NCI-H526 treated with DMSO at 0.1 percent for 48 hours (cell line): ENCODE measurements at regions not wholly inside any gene's neighbourhood (a gene's known extent, or its start where the extent isn't known, plus 50 kb on each side); places are given as distances from the start of the nearest gene placed in this dataset.

ENCODE experiments used
- DNase-seq: peaks from one replicate; lab custom pipeline; 2025; lab: John Stamatoyannopoulos, UW

GRCh38 chr2:238582159-238582558, 155.4 kb downstream of the ASB1 start:
- no peak for DNase-seq

GRCh38 chr2:238584617-238585016, 157.9 kb downstream of the ASB1 start:
- DNase-seq: no peak

DNA sequence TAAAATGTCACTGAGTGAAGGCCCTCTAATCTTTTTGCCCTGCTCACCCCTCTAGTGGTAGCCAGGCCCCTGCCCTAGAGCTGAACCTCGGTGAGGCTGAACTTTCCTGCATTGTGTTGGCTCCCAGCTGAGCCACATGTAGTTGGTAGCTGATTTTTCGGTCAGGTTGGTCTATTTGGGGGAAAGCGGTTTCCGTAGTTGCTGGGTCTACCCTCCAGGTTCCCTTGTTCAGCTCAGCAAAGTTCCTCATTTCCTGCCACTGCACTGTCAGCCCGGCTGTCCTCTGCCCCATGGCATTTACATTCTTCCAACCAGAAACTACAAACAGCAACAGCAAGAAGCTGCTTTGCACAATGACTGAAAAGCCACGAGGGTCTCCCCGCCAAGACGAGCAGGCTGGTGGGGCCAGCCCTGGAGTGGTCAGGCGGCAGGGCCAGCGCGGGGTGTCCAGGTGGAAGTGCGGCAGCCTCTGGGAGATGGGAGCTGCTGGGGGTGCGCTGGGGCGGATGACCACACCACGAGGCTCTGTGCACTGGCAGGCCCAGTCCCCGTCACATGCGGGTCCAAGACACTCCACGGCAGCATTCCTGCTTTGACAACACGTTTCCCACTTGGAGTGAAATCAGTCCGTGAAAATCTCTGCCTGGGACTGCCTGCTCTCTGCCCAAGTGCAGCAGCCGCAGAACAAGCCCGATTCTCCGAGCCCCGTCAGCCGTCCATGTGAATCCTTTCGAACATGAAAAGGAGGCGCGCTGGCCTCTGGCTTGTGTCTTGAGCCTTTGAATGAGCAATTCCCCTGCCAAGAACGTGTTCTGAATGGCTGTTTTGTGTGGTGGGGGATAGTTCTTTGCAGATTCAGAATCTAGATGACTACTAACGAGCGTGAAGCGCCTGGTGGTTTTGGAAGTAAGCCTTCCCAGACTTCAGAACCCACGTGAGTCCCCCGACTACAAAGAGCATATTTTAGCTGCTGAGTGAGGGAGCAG, 159.4 kb downstream of the ASB1 start:
- no peak for DNase-seq

GRCh38 chr2:238586931-238587775, 160.4 kb downstream of the ASB1 start:
- no peak for DNase-seq

DNA sequence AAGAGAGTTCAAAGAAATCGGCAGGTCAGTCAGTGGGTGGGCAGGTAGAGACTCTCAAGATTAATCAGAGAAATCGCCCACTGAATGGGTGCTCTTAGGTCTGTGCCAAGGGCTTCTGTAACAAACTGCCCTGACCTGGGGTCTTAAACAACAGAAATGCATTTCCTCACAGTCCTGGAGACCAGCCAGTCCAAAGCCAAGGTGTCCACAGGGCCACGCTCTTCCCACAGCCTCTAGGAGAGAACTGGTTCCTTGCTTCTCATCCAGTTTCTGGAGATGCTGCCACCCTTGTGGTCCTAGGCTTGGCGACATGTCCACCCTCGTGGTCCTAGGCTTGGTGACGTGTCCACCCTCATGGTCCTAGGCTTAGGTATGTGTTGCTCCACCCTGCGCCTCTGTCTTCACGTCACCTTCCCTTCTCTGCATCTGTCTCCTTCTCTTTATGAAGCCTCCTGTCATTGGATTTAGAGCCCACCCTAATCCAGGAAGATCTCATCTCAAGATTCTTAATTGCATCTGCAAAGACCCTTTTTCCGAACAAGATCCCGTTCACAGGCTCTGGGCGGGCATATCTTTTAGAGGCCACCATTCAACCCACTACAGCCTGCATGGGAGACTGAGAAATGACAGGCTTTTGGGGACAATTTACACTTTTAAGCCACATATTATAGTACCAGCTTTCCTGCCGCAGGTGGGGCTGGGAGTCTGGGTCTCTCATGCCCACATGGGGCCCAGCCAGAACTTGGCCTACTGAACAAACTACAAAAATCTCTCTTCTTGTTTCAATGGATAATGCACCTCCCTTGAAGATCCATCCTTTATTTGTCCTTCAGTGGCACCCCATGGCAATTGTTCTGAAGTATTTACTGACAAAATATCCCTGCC, 161.3 kb downstream of the ASB1 start:
- no peak for DNase-seq

DNA sequence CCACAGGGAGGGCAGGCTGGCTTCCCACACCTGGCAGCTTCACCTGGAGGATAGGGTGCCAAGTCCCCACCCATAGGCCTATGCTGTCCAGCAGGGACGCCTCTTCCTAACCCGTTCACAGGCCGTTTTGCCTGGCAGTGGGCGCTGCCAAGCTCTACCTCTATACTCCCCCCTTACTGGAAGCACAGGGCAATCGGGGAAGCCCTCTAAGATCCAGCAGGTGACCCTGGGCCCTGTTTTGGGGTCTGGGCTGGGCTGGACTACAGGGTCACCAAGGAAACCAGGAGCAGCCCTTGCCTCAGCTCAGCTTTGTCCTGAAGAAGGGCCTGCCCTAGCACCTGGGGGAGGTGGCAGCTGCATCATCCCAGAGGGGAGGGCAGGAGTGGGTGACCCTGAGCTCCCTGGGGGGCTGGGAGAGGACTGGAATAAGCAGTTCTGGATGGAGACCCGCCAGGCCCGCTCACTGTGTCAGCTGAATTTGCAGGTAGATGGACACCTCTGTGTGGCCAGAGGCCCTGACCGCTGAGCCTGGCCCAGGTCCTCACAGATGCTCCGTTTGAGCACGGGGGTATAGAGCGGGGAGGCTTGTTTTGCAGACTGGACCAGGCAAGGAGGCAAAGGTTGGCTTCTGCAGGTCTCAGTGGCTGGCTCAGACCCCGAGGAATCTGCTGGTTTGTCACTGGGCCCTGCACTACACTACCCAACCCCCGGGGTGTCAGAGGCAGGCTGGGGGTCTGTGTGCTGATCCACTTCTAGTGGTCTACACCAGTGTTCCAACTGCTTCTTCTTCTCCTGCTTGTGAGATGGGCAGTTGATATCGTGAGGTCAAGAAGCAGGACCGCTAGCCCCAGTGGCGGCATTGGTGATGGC, 163.1 kb downstream of the ASB1 start:
- no peak for DNase-seq

DNA sequence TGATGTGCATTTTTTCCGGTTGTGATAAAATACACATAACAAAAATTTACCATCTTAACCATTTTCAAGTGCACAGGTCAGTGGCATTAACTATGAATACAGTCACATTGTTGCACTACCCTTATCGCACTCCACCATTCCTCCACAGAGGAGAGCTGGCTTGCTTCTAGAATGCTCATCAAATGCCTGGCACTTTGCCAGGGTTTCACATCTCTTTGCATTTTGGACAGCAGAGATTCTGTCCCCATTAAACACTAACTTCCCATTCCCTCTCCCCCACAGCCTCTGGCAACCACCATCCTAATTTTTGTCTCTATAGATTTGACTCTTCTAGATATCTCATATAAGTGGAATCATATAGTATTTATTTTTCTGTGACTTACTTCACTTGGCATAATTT, 165.0 kb downstream of the ASB1 start:
- no peak for DNase-seq

DNA sequence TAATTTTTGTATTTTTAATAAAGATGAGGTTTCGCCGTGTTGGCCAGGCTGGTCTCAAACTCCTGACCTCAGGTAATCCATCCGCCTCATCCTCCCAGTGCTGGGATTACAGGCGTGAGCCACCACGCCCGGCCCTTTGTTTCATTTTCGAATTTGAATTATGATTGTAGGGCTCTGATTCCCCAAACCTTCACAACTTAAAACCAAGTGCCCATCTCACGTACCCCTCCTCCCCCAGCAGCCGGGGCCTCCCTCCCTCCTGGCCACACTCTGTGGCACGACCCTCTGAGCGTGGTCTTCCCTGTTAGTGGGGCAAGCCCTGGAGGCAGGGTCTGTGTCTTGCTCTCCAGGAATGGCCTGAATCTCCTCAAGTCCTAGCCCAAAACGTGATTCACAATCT, 166.5 kb downstream of the ASB1 start:
- DNase-seq: no peak

DNA sequence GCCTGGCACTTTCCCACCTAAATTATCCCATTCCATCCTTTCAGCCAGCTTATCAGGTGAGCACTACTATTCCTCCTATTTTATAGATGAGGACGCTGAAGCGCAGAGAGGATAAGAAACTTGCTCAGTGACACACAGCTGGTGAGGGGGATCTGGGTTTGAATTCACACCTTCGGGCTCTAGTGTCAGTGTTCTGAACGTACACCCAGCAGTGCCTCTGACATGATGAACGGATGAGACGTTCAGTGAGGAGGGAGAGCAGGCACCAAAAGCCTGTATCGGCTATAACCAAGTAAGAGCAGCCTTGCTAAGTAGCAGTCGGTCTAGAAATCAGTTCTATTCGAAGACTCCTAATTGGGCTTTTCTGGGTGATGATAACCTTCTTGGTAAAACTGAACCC, 167.0 kb downstream of the ASB1 start:
- no peak for DNase-seq

DNA sequence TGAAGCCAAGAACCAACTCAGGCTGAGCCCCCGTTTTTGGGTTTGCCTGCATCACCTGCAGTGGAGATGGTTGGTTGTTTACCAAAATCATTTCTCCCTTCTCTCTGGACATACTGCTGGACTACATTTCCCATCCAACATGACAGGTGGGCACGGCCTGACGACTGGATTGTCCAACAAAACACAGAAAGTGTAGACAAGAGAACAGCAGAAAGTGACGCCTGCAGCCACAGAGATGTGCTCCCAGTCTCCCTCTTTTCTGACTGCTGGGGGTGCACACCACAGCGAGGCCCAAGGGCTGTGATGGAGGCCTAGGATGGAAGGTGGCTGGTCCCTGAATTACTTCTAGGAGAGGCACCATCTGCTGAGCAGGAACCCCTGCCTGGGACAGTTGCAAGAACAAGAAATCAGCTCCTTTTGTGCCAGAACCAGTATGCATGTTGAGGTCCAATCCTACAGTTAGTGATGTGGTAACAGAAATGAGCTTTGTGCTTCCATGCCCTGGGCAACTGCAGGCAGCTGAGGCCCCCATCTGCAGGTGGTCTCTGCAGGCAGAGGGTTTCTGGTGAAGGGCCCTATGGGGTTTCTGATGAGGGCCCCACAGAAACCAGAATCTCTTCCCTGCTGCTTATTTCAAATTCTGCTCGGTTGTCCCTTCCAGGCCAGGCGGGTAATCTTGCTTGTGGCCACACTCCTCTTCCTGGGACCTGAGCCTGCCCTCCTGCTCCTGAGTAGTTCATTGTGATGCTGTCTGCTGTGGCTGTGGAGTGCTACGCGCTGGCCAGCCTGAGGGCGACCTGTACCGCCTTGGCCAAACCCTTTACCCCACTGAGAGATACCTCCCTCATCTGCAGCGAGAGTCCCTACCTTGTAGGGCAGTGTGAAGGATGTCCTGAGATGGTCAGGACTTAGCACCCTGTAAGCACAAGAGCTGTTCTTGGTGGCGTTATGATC, 168.3 kb downstream of the ASB1 start:
- DNase-seq: no peak

DNA sequence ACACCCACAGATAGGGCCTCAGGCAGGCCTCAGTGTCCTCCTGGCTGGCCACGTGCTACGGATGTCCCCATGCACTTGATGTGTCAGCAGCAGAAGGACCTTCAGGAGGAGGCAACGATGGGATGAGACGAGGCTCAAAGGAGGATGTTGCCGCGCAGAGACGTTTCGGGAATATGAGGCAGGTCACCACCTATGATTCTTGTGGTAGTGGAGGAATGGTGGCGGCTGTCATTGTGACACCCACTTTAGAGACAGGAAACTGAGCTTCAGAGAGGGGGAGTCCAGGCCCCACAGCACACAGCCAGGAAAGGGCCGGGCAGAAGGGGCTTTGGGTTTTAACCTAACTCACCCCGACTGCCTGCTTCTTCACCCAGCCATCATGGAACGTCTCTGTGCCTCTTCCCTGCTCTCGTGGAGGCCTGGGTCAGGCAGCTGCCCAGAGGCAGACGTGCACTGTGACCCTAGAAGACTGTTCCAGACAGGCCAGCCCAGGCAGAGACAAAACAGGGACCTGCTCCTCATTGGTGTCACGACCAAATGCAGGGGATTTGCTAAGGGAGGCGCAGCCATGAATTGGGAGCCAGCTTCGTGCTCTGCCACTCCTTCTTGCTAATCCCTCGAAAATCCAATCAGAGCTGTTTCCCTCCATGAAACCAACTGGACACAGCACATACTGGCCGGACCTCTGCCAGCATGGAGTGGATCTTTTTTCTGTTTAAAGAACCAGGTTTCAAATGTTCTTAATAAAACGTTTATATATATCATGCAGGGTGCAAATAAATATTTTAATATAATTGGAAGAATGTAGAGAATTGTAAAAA, 169.2 kb downstream of the ASB1 start:
- no peak for DNase-seq

DNA sequence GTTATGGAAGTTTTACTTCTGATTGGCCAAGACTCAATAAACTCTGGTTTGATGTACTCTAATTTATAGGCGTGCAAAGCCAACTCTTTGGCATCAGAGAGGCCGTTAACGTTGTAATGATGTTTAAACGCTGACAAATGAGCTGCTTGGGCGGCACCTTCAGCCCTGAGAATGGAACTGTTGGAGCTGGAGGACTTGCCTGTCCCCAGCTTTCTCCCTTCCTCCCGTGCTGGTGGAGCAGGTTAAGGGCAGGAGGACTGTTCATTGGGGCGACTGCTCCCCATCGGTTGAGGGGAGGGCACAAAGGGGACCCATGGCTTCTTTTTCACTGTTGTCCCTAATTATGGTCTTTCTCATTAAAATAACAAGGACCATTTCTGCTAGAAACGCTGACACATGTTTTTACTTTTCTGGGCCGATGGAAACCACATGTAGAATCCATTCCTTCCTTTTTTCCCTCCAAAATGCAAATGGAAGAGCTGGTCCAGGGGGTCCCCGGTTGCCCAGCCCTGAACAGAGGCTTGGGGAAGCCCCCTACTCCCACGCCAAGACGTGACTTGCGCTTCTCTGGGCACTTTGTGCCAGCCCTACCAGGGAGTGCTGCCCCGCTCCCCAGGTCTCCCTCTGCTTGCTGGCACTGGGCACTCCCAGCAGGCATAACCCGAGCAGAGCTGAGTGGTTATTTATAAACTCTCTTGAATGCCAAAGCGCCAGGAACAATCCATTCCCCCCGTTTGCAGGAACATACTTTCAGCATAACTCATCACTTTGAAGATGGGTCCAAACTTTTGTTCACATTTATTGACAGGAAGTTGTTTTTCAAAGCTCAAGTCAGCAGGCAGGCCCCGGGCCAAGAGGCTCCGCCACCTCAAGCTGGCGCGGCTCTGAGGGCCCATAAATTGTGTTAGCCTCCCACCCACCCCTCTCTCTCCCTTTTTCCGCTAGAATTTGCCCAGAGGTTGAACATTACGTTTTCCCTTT, 170.1 kb downstream of the ASB1 start:
- no peak for DNase-seq

DNA sequence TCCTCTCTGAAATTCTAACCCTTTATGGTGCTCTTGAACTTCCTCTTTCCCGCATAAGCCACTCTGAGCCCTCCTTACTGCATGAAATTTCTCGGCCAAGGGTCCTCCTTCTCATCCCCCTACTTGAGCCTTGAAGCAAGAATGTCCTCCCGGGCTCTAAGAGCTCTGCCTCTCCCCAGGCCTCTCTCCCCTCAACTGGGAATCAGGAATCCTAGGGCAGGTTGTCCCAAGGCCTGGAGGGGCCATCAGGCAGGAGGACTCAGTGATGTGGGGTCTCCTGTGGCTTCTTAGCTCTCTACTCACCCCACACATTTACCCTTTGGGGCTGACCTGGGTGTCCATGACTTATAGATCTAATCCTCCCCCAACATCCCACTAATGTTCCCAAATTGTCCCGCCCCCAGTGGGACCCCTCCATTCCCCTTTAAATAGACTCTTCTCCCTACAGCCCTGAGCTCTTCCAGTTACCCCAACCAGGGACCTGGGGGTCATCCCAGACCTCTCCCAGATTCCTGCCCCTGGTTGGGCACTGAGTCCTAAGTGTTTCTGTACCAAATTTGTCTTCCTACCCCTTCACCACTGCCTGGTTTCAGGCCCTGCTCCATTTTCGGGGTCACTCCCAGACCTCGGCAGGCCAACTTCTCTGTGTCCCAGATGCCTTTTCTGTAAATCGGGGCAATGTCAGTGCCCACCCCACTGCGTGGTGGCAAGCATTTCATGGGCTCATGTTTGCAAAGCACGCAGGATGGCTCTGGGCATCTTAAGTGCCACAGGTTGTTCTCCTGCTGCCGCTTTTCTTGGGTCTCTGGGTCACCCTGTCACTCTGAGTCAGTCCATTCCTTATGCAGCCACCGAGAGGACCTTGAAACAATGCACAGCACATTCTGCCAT, 171.2 kb downstream of the ASB1 start:
- DNase-seq: no peak

- no peak for DNase-seq
Measured at GRCh38 chr2:238598802-238599530, 172.2 kb downstream of the ASB1 start.

DNA sequence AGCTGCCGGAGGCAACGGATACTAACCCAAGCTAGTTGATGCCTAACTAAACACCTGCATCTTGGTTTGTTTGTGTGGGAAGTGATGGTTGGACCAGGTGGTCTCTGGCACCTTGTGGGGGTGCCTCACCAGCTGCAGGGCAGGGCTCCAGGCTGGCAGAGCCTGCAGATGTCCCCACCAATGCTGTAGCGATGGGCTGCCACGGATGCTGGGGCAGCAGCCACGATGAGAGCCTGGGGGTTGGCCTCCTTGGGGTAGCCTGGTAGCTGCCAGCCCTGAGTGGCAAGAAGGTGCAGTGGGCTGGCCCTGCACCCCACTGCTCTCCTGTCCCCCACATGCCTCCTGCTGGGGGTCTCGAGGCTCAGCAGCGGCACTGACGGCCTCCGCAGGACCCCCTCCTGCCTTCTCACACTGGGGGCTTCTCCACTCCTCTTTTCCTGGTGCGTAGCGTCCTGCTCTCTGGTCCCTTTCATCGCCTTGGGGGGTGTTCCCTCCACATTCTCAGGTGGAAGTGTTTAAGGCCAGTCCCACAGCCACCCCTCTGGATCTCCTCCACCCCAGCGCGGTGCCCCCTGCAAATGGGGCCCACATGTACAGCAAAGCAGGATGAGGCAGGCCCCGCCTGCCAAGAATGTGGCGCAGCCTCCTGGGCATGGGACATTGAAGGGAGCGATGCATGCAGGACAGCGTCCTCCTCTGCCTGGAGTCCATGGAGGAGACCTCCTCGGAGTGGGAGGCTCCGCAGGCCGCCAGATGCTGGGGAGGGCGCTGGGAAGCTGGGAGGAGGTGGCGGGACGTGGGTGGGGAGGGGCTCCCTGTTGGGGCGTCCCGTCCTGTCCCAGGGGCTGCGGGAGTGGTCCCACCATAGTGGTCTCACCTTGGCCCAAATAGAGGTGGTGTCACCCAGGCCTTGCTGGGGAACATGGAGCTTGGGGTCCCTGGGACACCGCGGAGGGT, 173.1 kb downstream of the ASB1 start:
- no peak for DNase-seq
